H1 (cell line): ENCODE measurements at regions not wholly inside any gene's neighbourhood (a gene's known extent, or its start where the extent isn't known, plus 50 kb on each side); places are given as distances from the start of the nearest gene placed in this dataset.
"Not testable (repeated sequence)": the region's sequence is repeated elsewhere in the genome, so short reads cannot be mapped to it uniquely, and the experiment has no call there.

Source experiments
- CTCF ChIA-PET: fragments of 300-600 bp; sonication (Branson Sonifier 250); formaldehyde crosslinking; loops from one replicate; lab custom pipeline; 2021; ENCODE audit not compliant: partially characterized antibody; lab: Charles Lee
- POLR2A ChIA-PET: fragments of 300-600 bp; sonication (Branson Sonifier 250); formaldehyde crosslinking; loops from one replicate; lab custom pipeline; 2021; ENCODE audit warnings: inconsistent platforms; ENCODE audit not compliant: partially characterized antibody; lab: Charles Lee
- DNase-seq, 2 experiments: peaks; one replicate each; pipeline versions ENCODE4 v3.0.0 to v3.0.0-alpha.2; 2010 to 2022; ENCODE audit warnings: low spot score in 2 of 2, low read depth in 1 of 2, mixed read lengths in 1 of 2
- FAIRE-seq: peaks from 2 replicates; lab custom pipeline; 2011; peaks lifted over from hg19 to GRCh38; lab: Jason Lieb, UNC
- H2AFZ ChIP-seq: 2 replicates; pipeline ENCODE4 v1.8.1; 2012; ENCODE audit warnings: low read length, inconsistent platforms
- H2AK5ac ChIP-seq: 2 replicates; pipeline ENCODE4 v1.6.1; 2013; ENCODE audit warnings: low read depth, low read length
- H2BK120ac ChIP-seq: replicated peaks from 2 replicates; pipeline ENCODE3; 2013; ENCODE audit warnings: low read depth, low read length, inconsistent platforms
- H2BK12ac ChIP-seq: 2 replicates; pipeline ENCODE4 v1.6.1; 2013; ENCODE audit warnings: low read depth, low read length
- H2BK15ac ChIP-seq: 2 replicates; pipeline ENCODE4 v1.6.1; 2013; ENCODE audit warnings: low read length
- H2BK20ac ChIP-seq: 2 replicates; pipeline ENCODE4 v1.6.1; 2013; ENCODE audit warnings: low read length
- H2BK5ac ChIP-seq: 2 replicates; pipeline ENCODE4 v1.6.1; 2013; ENCODE audit warnings: low read depth, low read length
- H3K14ac ChIP-seq: 2 replicates; pipeline ENCODE4 v1.6.1; 2013; ENCODE audit warnings: inconsistent platforms; ENCODE audit not compliant: insufficient read length
- H3K18ac ChIP-seq: 2 replicates; pipeline ENCODE4 v1.6.1; 2013; ENCODE audit warnings: low read length; ENCODE audit errors: extremely low read depth
- H3K23ac ChIP-seq: 2 replicates; pipeline ENCODE4 v1.6.1; 2013; ENCODE audit warnings: inconsistent platforms; ENCODE audit not compliant: insufficient read length
- H3K23me2 ChIP-seq: 2 replicates; pipeline ENCODE4 v1.6.1; 2013; ENCODE audit warnings: low read depth, low read length
- H3K27ac ChIP-seq: 2 replicates; pipeline ENCODE4 v1.6.1; 2011; ENCODE audit warnings: low read depth, low read length, inconsistent platforms
- H3K27me3 ChIP-seq, 4 experiments: replicated peaks in 1 of 4; 1 replicate in 1 of 4; 2 replicates in 3 of 4; pipeline versions ENCODE4 v1.6.1 to v1.8.1; 2011 to 2013; ENCODE audit warnings: low read length in 3 of 4, mild to moderate bottlenecking in 3 of 4, inconsistent platforms in 2 of 4, mixed read lengths in 2 of 4, moderate library complexity in 1 of 4; ENCODE audit not compliant: control insufficient read depth in 3 of 4, insufficient read depth in 3 of 4; ENCODE audit errors: extremely low read depth in 1 of 4
- H3K36me3 ChIP-seq, 4 experiments: 2 replicates each; pipeline versions ENCODE4 v1.6.1 to v1.8.1; 2011 to 2013; ENCODE audit warnings: mild to moderate bottlenecking in 4 of 4, low read length in 3 of 4, moderate library complexity in 2 of 4, control low read depth in 1 of 4, inconsistent platforms in 1 of 4; ENCODE audit not compliant: insufficient read depth in 4 of 4, control insufficient read depth in 2 of 4
- H3K4ac ChIP-seq: replicated peaks from 2 replicates; pipeline ENCODE3; 2013; ENCODE audit warnings: low read length, low read depth, mixed read lengths, inconsistent platforms; ENCODE audit not compliant: insufficient read length
- H3K4me1 ChIP-seq, 4 experiments: replicated peaks in 1 of 4; 1 replicate in 1 of 4; 2 replicates in 3 of 4; pipeline versions ENCODE4 v1.6.1 to v1.8.1; 2011 to 2013; ENCODE audit warnings: low read length in 3 of 4, inconsistent platforms in 2 of 4, mixed read lengths in 1 of 4; ENCODE audit not compliant: insufficient read depth in 4 of 4, control insufficient read depth in 3 of 4
- H3K4me2 ChIP-seq, 2 experiments: 2 replicates each; pipeline versions ENCODE4 v1.6.1 to v1.8.1; 2011 to 2013; ENCODE audit warnings: low read depth in 2 of 2, low read length in 2 of 2, control low read depth in 1 of 2, inconsistent platforms in 1 of 2, mild to moderate bottlenecking in 1 of 2; ENCODE audit not compliant: insufficient read depth in 1 of 2
- H3K4me3 ChIP-seq, 4 experiments: fragments of 200-600, 300-600 bp in 1 of 4; sonication (generic), shearing (Covaris generic), sonication (Bioruptor Twin) in 1 of 4; 2 replicates each; pipeline versions ENCODE4 v1.5.1 to v1.8.1; 2011 to 2016; ENCODE audit warnings: low read length in 4 of 4, low read depth in 3 of 4, control low read depth in 2 of 4, inconsistent platforms in 2 of 4, mild to moderate bottlenecking in 2 of 4, mixed read lengths in 1 of 4, moderate library complexity in 1 of 4; ENCODE audit not compliant: insufficient read depth in 2 of 4; ENCODE audit errors: extremely low read depth in 1 of 4
- H3K56ac ChIP-seq: replicated peaks from 2 replicates; pipeline ENCODE3; 2013; ENCODE audit warnings: low read depth, mild to moderate bottlenecking, mixed read lengths, low read length, inconsistent platforms; ENCODE audit not compliant: insufficient read length
- H3K79me1 ChIP-seq: 2 replicates; pipeline ENCODE4 v1.6.1; 2013; ENCODE audit warnings: low read depth, low read length, control low read depth
- H3K79me2 ChIP-seq, 2 experiments: 2 replicates each; pipeline versions ENCODE4 v1.6.1 to v1.8.1; 2012 to 2013; ENCODE audit warnings: low read length in 2 of 2, mild to moderate bottlenecking in 2 of 2, inconsistent platforms in 1 of 2; ENCODE audit not compliant: insufficient read depth in 2 of 2, control insufficient read depth in 1 of 2
- H3K9ac ChIP-seq, 4 experiments: replicated peaks in 1 of 4; 1 replicate in 1 of 4; 2 replicates in 3 of 4; pipeline versions ENCODE4 v1.6.1 to v1.8.1; 2011 to 2013; ENCODE audit warnings: low read depth in 3 of 4, low read length in 3 of 4, control low read depth in 2 of 4, mild to moderate bottlenecking in 2 of 4, moderate library complexity in 2 of 4, inconsistent platforms in 1 of 4; ENCODE audit errors: extremely low read depth in 1 of 4
- H3K9me3 ChIP-seq, 2 experiments: 2 replicates each; pipeline versions ENCODE4 v1.6.1 to v1.8.1; 2012 to 2013; ENCODE audit warnings: mild to moderate bottlenecking in 2 of 2, moderate library complexity in 2 of 2, control low read depth in 1 of 2, inconsistent platforms in 1 of 2, low read depth in 1 of 2, low read length in 1 of 2, mixed read lengths in 1 of 2; ENCODE audit not compliant: insufficient read depth in 2 of 2
- H4K20me1 ChIP-seq, 2 experiments: replicated peaks in 1 of 2; 2 replicates each; pipeline versions ENCODE3 to v1.8.1; 2011 to 2013; ENCODE audit warnings: inconsistent platforms in 2 of 2, low read length in 2 of 2, mild to moderate bottlenecking in 1 of 2; ENCODE audit not compliant: insufficient read depth in 2 of 2, control insufficient read depth in 1 of 2
- H4K5ac ChIP-seq: 2 replicates; pipeline ENCODE4 v1.6.1; 2013; ENCODE audit warnings: low read length, low read depth, mixed read lengths, inconsistent platforms; ENCODE audit not compliant: insufficient read length
- H4K8ac ChIP-seq: 2 replicates; pipeline ENCODE4 v1.8.0; 2013; ENCODE audit warnings: mild to moderate bottlenecking, moderate library complexity, low read length, inconsistent platforms; ENCODE audit not compliant: insufficient read depth; ENCODE audit errors: extremely low read depth
- H4K91ac ChIP-seq: replicated peaks from 2 replicates; pipeline ENCODE3; 2013; ENCODE audit warnings: low read length, mixed read lengths, inconsistent platforms; ENCODE audit not compliant: insufficient read length
- EP300 ChIP-seq, 2 experiments: IDR thresholded peaks; 1 replicate in 1 of 2; 2 replicates in 1 of 2; pipeline ENCODE4 v1.6.1; 2011 to 2012; ENCODE audit warnings: low read depth in 2 of 2, low read length in 2 of 2, mild to moderate bottlenecking in 2 of 2, borderline replicate concordance in 1 of 2, inconsistent platforms in 1 of 2, moderate library complexity in 1 of 2
- RXRA ChIP-seq: IDR thresholded peaks from 2 replicates; pipeline ENCODE4 v1.6.1; 2011; ENCODE audit warnings: low read depth, mild to moderate bottlenecking, low read length, moderate library complexity; ENCODE audit not compliant: insufficient read depth
- WGBS, 2 experiments: shearing (Covaris generic) in 1 of 2; methylation state at CpG; one replicate each; pipeline versions ENCODE4 v1.1.6 to v1.1.7; 2013 to 2015; ENCODE audit warnings: low lambda C conversion rate in 2 of 2, mixed read lengths in 2 of 2, inconsistent platforms in 1 of 2, low coverage in 1 of 2, missing lambda C conversion rate in 1 of 2; ENCODE audit not compliant: insufficient replicate concordance in 2 of 2, insufficient coverage in 1 of 2, insufficient read length in 1 of 2; ENCODE audit errors: extremely low coverage in 1 of 2, missing lambda C conversion rate in 1 of 2; 5-methylcytosine and 5-hydroxymethylcytosine counted together

DNA sequence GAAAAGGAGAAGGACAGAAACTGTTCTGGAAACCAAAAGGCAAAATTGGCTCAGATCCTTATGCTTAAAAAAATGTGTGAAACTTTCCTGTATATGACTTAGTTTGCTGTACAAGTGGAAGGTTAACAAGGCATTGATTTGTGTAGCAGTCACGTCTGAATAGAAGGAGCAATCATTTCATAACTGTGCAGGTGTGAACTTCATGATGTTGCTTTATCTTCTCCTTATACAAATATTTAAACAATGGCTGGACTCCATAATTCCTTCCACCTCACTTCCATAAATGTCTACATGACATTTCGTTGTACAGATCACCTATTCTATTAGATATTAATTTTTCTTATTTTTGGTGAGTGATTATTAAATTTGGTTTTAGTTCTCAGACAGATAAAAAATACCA, 382.7 kb upstream of the NPAP1 start:
- H3K4me1 ChIP-seq, result no peaks in the 10 kb centered on the region
- CTCF ChIA-PET, result no interaction called here
- WGBS, 2 experiments, result 79% methylated on average over 2 of the region's 2 CpGs; no CpG with 5 or more reads in 1 of the 2 experiments

DNA sequence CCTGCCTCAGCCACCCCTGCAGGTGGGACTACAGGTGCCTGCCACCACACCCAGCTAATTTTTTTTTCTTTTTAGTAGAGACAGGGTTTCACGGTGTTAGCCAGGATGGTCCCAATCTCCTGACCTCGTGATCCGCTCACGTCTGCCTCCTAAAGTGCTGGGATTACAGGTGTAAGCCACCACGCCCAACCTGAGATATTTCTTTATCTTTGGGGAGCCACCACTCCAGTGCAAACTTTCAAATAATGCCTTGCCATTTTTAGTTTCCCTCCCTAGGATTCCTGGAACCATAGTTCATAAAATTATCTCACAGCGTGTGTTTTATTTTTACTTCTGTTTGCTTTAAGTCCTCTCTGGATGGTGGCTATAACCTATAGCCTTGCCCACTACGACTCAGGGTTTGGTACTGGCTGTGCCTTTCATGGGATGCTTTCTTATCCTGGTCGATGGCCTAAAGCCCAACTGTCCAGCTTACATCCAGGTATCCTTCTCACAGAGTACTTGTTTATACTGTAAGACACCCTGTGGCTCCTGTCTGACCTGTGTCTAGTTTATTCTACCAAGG, 374.7 kb upstream of the NPAP1 start:
- H3K18ac ChIP-seq, H4K5ac ChIP-seq, POLR2A ChIA-PET, H3K4me1 ChIP-seq, H2BK20ac ChIP-seq, H3K23me2 ChIP-seq, H3K9me3 ChIP-seq, H3K56ac ChIP-seq, H3K4me2 ChIP-seq, CTCF ChIA-PET, FAIRE-seq, H3K36me3 ChIP-seq, DNase-seq, H3K14ac ChIP-seq, H2BK120ac ChIP-seq, H2BK5ac ChIP-seq, H2AK5ac ChIP-seq, H3K27ac ChIP-seq, H2BK15ac ChIP-seq, H3K4ac ChIP-seq, H4K8ac ChIP-seq, H4K91ac ChIP-seq, H3K9ac ChIP-seq, H3K4me3 ChIP-seq, H4K20me1 ChIP-seq, H3K79me1 ChIP-seq, H2BK12ac ChIP-seq, H3K27me3 ChIP-seq, H3K79me2 ChIP-seq, H3K23ac ChIP-seq, H2AFZ ChIP-seq: not testable (repeated sequence)
- WGBS, 2 experiments, result 75% methylated on average over 8 of the region's 8 CpGs; no CpG with 5 or more reads in 1 of the 2 experiments

More for the DNA sequence above, 382.7 kb upstream of the NPAP1 start:
- Histone ChIP-seq H3K36me3 (no peaks in the 10 kb centered on the region), H3K4me2 (no peak overlapping the region), H2BK5ac (no peak overlapping the region), H3K9me3 (peaks cover 0 to 2% of the 10 kb centered on the region in 2 experiments; a peak in 1 of 4 replicates), H2BK12ac (no peak overlapping the region), H2AK5ac (no peak overlapping the region), H3K27me3 (peaks cover 0 to 1% (median 0%) of the 10 kb centered on the region in 4 experiments; a peak in 1 of 7 replicates), H3K23me2 (no peaks in the 10 kb centered on the region), H4K91ac (no peak overlapping the region), H3K79me2 (no peaks in the 10 kb centered on the region), H3K4ac (no peak overlapping the region), H2BK120ac (no peak overlapping the region), H3K4me3 (no peak overlapping the region), H3K56ac (no peak overlapping the region), H3K18ac (no peak overlapping the region), H3K23ac (no peak overlapping the region), H3K79me1 (no peaks in the 10 kb centered on the region), H4K8ac (no peak overlapping the region), H2AFZ (no peak overlapping the region), H2BK15ac (no peak overlapping the region), H4K5ac (no peak overlapping the region), H4K20me1 (no peaks in the 10 kb centered on the region), H3K9ac (no peak overlapping the region), H2BK20ac (no peak overlapping the region), H3K27ac (no peak overlapping the region), H3K14ac (no peak overlapping the region)
- TF ChIP-seq RXRA (no peak), EP300 (IDR thresholded peaks at IDR 0.05; ENCODE audit: borderline replicate concordance in 1 of 2, low read depth in 2 of 2, low read length in 2 of 2) (no peak)
- POLR2A ChIA-PET, result no interaction called here
- FAIRE-seq (no peak), DNase-seq (no peak)
